ENCODE measurements at regions not wholly inside any gene's neighbourhood (a gene's known extent, or its start where the extent isn't known, plus 50 kb on each side); places are given as distances from the start of the nearest gene placed in this dataset.
"Not testable (repeated sequence)": the region's sequence is repeated elsewhere in the genome, so short reads cannot be mapped to it uniquely, and the experiment has no call there.

DNA sequence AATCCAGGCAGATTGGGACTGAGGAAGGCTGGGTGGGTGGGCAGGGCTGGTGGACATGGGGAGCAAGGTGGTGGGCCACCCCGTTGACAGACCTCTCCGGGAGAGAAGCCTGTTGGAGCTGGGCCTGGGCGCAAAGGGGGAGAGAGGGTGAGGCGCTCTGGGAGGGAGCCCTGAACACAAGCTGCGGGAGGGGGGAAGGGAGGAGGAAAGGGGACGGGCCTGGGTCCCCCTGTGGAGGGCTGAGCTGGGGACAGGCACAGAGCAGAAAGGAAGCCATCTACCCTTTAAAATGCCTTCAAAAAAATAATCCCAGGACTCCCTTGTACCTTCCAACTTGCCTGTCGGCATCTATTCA is 161.8 kb downstream of the PSMG1 start:
- no peak for DNase-seq

DNA sequence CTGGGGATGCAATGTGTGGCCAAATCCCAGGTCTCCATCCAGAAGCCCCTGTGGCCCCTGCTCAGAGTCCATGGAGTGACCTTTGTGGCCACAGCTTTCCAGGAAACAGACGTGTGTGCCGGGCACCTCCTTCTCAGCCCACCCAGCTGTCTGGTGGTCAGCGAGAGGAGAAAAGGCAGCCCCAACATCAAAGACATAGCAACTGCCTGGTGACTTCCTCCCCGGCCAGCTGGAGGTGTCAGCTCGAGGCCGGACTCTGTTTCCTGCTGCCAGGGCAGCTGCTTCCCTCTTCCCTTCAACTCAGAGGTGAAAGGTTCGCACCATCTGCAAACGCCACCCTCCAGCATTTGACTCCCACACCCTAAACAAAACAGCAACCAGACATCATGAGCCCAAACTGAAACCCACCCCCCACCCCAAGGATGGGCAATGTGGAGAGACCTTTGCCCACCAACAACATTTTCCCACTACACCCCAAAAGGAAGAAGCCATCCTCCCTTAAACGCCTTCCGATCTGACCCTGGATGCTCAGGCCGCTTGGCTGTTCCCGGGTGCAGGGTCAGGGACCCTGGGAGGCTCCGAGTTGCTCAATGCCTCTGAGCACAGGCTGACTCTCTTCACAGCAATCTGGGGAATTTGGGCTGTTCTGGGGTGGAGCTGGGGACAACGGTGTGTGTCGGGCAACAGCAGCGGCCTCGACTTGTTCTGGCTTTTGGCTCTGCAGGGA is 162.3 kb downstream of the PSMG1 start:
- DNase-seq = no peak

DNA sequence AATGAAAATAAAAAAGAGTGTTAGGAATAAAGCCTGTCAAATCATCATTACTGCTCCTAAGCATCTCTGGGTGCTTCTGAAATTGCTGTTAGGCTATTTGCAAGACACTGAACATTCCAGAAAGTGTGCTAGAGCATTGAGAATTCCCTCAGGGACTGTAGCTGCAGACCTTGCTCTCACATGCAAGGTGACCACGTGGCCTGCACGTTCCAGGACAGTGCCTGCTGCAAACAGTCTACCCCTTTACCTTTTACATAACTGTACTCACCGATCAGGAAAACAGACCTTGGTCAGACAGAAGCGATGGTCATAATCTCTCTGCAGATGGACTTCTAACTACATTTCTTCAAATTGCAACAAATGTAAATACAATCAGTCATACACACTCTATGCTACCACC is 164.5 kb downstream of the PSMG1 start:
- DNase-seq = no peak

DNA sequence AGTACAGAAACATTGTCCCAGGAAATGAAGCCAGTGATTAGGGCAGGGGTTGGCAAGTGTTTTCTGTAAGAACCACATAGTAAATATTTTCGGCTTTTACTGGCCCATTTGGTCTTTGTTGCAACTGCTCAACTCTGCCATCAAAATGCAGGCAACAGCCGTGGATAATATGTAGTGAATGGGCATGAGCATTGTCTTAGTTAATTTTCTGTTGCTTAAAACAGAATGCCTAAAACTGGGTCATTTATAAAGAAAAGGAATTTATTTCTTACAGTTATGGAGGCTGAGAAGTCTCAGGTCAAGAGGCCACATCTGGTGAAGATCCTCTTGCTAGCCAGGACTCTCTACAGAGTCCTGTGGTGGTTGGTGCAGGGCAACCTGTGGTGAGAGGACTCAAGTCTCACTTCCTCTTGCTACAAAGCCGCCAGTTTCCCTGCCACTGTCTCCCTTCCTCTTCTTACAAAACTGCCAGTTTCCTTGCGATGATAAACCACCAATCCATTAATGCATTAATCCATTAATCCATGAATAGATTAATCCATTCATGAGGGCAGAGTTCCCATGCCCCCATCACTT is 166.4 kb downstream of the PSMG1 start:
- no peak for DNase-seq

DNA sequence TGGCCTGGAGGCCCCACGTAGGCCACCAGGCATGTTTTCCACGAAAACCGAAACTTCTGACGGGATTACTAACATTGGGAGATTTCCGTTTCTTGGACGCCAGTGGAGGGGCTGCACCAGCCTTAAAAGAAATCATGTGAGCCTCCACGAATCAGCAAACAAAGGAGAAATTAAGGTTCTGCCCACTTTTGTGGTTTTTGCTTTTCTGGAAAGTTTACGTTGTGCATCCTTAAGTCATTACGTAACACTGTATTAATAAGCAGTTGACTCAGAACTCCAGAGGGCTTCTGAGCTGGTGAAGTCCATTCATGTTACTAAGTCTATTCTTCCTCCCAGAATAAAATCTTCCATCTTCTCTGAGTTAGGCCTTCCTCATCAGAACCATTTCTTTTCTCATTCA is 168.5 kb downstream of the PSMG1 start:
- DNase-seq = no peak

DNA sequence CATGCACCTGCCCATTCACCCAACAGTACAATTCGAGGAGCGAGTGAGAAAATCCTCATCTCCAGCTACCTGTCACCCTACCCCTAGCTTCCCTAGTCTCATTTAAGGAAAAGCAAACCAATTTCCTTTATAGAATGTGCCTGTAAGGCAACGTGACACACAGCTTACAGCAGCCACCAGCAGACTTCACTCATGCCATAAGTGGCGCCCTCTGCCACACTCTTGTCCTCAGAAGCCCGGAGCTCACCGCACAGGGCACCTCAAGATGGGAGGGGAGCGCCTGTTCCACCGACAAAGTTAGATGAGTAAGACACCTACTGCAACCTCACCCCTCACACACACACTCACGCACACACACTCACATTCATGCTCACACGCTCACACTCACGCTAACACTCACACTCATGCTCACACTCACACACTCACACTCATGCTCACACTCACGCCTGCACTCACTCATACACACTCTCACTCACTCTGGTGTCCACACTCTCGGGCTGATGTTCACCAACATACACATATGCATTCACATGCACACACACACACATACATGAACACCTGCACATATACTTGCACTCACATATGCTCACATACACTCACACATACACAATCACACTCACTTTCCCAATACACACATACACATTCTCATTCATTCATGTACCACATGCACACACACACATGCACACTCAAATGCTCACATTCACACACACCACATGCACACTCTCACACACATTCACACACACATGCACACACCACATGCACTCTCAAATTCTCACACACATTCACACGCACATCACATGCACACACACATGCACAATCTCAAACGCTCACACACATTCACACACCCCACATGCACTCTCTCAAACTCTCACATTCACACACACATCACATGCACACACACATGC is 170.7 kb downstream of the PSMG1 start:
- no peak for DNase-seq

DNA sequence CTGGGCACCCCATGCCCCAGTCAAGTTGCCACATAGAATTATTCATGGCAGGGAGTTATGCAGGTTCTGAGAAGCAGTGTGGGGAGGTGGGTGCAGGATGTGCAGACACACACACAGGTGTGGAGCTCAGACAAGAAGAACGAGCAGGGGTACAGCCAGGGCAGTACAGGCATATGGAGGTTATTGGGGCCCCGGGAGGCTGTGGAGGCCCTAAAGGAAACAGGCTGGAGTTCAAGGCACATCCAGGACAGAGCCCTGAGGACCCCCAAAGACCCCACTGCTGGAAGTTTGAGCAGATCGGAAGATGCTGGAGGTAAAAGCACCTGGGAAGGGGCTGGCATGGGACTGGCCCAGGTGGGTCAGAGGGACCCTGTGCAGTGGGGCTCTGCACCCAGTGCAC is 171.3 kb downstream of the PSMG1 start:
- DNase-seq = no peak

DNA sequence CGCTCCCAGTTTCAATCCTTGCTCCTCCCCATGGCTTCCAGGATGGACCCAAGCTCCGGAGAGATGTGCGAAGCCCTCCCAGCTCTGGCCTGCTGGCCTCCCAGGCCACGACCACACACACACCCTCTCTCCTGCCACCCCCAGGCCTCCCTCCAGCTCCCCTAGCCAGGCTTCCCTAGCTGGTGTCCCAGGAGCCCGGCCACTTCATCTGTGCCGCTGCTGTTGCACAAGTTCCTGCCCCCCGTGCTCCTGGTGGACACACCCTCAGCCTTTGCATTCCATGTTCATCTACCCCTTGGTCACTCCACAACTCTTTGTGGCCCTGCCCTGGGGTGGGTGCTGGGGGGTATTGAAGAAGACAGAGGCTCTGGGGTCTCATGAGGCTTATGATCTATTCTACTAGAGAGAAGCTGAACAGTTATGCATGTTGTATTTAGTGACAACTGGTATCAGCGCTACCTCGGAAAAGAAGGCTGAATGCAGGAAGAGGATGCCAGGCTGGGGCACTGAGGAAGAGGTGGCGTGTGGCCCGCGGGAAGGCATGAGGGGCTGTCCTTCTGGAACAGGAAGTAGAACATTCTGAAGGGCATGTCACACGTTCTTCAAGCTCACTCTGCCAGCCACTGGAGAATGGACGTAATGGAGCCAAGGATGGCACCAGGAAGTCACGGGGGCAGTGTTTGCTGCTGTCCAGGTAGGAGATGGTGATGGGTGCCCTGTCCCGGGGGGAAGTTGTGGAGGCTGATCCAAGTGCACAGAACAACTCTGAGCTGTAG is 172.4 kb downstream of the PSMG1 start:
- no peak for DNase-seq

DNA sequence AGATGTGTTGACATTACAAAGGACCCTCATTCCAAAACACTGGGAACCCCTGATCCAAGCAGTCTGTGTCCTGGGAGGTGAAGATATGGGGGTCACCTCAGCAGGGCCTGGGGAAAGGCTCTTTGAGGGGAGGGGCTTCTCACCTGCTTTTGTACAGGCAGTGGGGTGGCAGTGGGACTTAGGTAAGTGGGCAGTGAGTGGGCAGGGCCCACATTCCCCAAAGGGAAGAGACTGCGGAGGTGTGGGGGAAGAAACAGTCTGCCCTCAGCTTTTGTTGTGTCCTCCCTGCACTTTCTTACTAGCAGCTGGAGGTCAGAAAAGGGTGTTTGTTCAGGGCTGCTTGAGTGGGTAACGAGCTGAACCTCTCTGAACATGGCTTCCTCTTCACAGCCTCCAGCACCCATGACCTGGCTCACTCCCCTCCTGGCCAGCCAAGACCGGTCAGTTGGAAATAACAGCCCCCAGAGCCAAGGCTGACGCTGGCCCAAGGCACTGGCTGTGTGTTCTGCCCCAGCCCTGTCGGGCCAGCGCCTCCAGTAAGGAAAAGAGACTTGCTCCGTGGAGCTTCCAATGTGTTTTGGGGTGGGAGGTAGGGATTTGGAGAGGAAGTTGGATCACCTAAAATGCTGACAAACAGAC is 173.5 kb downstream of the PSMG1 start:
- no peak for DNase-seq

DNA sequence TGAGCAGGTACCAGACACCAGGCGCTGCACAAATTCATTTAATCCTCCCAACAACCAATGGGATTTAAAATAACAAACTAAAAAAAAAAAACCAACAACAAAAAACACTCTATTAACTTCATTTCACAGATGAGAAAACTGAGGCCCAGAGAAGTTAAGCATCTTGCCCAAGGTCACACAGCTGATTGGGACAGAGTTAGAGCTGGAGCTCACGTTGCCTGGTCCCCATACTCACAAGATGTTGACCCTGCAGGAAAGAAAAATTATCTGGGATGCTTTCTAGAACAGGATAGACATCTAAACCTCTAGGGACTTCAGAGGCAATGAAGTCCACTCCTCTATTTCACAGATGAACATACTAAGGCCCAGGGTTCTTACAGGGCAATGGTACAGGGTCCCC is 175.3 kb downstream of the PSMG1 start:
- DNase-seq = no peak

DNA sequence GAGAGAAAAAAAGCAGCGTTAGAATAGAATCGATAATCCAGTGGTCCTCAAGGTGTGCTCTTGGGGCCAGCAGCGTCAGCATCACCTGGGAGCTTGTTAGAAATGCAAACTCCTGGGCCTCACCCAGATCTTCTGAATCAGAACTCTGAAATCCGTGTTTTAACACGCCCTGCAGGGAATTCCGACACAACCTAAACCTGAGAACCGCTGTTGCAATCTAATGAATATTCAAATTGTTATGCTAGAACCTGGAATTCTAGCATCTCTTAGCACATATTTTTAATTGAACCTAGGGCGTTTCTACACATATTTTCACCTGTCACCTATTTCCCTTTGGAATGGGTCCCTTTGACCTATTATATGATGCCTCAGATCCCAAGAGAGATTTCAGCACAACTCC is 175.7 kb downstream of the PSMG1 start:
- DNase-seq = no peak

DNA sequence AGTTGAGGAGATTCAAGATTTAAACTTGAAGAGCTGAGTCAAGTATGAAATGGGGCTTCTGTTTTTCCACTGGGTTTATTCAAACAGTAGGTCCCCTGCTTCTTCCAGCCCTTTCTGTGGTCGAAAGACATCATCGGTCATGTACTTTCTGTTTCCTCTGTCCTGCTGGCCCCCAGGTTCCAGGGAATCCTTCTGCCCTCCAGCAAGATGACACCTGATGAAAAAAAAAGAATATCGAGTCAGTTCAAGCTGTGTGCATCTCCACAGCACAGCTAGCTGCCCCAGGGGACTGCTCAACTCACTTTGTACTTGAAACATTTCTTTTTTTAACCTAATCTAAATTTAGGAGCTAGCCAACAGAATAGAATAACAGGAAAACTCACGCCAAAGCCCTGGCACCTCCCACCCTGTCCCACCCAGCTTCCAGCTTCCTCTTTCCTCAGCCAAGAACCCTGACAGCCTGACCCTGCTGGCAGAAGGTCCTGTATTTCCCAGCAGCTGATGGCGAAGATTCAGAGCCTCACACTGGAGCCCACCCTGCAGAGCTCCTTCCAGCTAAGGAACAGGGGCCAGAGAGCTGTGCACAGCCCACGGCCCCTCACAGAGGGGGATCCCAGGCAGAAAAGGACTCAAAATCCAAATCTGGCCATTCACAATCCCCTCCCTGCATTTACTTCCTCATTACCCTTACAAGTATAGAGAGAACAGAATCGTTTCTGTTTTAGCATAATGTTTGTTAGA is 176.5 kb downstream of the PSMG1 start:
- no peak for DNase-seq

DNA sequence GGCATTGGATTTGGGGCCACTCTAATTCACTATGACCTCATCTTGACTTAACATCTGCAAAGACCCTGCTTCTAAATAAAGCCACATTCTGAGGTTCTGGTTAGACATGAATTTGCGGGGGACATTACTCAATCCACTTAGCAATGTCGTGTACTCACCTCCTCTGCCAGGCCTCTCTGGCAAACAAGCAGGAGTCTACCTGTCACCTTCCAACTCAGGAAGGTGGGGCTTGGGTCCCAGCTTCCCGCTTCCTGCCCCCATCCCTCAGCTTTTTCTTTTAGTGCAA is 177.8 kb downstream of the PSMG1 start:
- no peak for DNase-seq

DNA sequence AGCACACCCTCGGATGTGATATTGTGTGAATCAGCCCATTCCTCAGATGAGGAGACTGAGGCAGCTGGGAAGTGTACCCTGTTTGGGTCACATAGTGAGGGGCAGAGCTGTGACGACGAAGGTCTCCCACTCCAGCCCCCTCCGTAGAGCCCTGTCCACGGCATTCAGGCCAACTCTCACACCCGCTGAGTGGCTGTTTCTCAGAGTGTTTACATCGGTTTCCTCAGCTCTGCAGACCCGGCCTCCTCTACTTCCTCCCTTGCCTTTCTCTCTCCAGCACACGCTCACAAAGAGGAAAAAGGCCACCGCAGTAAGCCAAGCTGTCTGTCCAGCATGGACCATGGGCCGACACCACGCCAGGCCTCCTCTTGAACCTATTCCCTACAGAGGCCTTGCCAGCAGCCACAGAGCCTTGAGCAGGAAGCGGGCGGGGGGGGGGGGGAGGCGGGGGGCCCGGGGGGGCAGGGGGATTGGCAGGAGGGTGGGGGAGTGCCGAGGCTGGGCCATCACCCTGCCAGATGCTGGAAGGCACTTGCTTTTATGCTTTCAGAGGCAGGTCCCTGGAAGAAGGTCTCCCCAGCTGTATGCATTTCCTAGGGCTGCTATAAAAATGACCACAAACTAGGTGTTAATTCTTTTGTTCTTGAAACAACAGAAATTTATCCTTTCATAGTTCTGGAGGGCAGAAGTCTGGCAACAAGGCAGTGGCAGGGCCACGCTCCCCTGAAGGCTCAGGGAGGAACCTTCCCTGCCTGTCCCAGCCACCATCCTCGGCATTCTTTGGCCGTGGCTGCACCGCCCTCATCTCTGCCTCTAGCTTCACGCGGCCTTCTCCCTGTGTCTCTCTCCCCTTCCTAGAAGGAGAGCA is 178.4 kb downstream of the PSMG1 start:
- DNase-seq = peak; percentile 23

DNA sequence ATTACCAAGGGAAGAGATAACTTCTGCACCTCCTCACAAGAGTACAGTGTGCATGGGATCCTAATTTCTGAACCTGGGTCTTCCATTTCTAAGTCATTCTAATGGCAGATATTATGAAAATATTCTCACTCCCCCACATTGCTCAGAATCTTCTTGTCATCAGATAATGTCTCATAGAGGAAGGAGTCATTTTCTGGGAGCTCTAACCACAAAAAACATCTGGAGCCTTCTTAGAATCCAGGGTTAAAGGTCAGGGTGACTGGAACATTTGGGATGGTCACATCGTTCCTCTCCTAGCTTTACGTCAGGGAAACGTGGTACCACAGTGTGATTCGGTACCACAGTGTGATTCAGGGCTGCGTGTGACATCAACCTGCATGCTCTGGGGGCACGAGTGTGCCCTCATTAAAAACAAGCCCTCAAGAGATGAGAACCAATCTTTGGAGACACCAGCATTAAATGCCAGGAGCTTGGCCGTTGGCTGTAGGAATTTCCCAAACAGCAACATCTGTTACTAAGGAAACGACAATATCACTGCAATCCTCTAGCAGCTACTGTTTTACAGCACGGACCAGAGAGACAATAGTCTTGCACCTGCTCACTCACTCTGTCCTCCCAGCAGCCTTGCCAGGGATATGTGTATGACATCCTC is 179.1 kb downstream of the PSMG1 start:
- peak; percentile 22 for DNase-seq

DNA sequence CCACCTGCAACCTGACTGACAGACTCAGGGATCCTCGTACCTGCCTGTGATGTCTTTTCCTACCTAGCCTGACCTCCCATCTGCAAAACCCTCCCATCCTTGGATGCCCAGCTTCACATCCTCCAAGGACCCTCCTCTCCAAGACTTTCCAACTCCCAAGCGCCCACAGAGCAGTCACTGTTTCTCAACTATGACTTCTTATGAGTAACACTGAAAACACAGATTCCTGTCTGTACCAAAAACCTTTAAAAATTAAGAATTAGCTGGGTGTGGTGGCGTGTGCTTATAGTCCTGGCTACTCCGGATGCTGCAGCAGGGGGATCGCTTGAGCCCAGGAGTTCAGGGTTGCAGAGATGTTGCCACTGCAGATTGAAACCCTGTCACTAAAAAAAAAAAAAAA is 181.9 kb downstream of the PSMG1 start:
- no peak for DNase-seq

DNA sequence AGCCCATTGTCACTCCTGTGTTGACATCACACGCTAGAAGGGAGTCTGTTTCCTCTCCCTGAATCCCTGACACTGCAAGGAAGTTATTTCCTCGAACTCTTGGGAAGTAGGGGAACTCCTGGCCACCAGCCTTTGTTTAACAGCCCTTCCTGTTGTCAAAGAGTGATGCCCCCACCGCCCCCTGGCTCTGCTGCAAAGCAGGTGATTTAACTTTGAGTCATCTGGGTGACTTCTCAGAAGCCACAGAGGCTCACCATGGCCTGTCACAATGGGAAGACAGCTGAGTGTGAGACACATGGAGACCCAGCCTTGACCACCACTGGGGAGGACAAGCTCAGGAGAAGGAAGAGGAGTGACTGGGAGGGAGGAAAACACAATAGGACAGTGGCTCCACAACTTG is 182.8 kb downstream of the PSMG1 start:
- DNase-seq = no peak

DNA sequence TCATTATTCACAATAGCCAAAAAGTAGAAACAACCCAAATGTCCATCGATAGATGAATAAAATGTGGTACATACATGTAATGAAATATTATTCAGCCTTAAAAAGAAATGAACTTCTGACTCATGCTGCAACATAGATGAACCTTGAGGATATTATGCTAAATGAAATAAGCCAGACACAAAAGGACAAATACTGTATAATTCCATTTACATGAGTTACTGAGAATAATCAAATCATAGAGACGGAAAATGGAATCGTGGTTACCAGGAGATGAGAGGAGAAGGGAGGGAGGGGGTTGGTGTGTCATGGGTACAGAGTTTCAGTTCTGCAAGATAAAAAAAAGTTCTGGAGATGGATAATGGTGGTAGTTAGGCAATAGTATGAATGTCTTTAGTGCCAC is 184.1 kb downstream of the PSMG1 start:
- DNase-seq = no peak

DNA sequence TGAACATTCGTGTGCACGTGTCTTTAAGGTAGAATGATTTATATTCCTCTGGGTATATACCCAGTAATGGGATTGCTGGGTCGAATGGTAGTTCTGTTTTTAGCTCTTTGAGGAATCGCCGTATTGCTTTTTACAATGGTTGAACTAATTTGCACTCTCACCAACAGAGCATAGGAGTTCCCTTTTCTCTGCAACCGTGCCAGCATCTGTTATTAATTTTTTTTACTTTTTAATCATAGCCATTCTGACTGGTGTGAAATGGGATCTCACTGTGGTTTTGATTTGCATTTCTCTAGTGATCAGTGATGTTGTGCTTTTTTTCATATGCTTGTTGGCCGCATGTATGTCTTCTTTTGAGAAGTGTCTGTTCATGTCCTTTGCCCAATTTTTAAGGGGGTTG is 185.0 kb downstream of the PSMG1 start:
- not testable (repeated sequence) for DNase-seq

DNA sequence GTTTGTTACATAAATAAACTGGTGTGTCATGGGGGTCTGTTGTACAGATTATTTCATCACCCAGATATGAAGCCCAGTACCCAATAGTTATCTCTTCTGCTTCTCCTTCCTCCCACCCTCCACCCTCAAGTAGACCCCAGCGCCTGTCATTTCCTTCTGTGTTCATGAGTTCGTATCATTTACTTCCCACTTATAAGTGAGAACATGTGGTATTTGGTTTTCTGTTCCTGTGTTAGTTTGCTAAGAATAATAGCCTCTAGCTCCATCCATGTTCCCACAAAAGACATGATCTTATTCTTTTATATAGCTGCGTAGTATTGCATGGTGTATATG is 185.4 kb downstream of the PSMG1 start:
- not testable (repeated sequence) for DNase-seq

All from NCI-H774 (cell line).